Progenitor cell of endocrine pancreas (in vitro differentiated cells): ENCODE measurements at regions not wholly inside any gene's neighbourhood (a gene's known extent, or its start where the extent isn't known, plus 50 kb on each side); places are given as distances from the start of the nearest gene placed in this dataset.

Source experiments
- DNase-seq: peaks from one replicate; pipeline ENCODE4 v3.0.0; 2021; ENCODE audit warnings: low spot score; ENCODE audit not compliant: unreplicated experiment
- H3K27ac Mint-ChIP-seq: 2 replicates; pipeline ENCODE4 v1.8.0; 2021; ENCODE audit warnings: mild to moderate bottlenecking, moderate library complexity, mixed read lengths
- H3K27me3 Mint-ChIP-seq: 2 replicates; pipeline ENCODE4 v1.8.0; 2021; ENCODE audit warnings: mixed read lengths
- H3K36me3 Mint-ChIP-seq: 2 replicates; pipeline ENCODE4 v1.8.0; 2022; ENCODE audit warnings: mixed read lengths; ENCODE audit not compliant: insufficient read depth
- H3K4me1 Mint-ChIP-seq: 2 replicates; pipeline ENCODE4 v1.8.0; 2021; ENCODE audit warnings: low read depth, mixed read lengths
- H3K4me3 Mint-ChIP-seq: 2 replicates; pipeline ENCODE4 v1.8.0; 2021; ENCODE audit warnings: low read depth, mild to moderate bottlenecking, moderate library complexity, mixed read lengths
- H3K9me3 Mint-ChIP-seq: 2 replicates; pipeline ENCODE4 v1.8.0; 2021; ENCODE audit warnings: low read depth, mixed read lengths
- CTCF ChIP-seq: fragments of 200-600 bp; sonication (generic); IDR thresholded peaks from one replicate; pipeline ENCODE4 v1.5.0; 2021; ENCODE audit warnings: antibody characterized with exemption, mild to moderate bottlenecking; ENCODE audit not compliant: unreplicated experiment

GRCh38 chr9:135343136-135343535 is 136.4 kb upstream of the PPP1R26 start:
- Mint-ChIP-seq H3K36me3 (no peaks in the 10 kb centered on the region), H3K4me3 (no peak overlapping the region), H3K9me3 (no peaks in the 10 kb centered on the region), H3K4me1 (no peaks in the 10 kb centered on the region), H3K27ac (no peak overlapping the region), H3K27me3 (peaks cover 60% of the 10 kb centered on the region)
- no peak for DNase-seq
- no peak for TF ChIP-seq CTCF

- Mint-ChIP-seq H3K27ac (no peak overlapping the region), H3K4me3 (no peak overlapping the region), H3K36me3 (no peaks in the 10 kb centered on the region), H3K4me1 (no peaks in the 10 kb centered on the region), H3K9me3 (no peaks in the 10 kb centered on the region), H3K27me3 (peaks cover 57% of the 10 kb centered on the region)
- peak; percentile 76 for DNase-seq
- TF ChIP-seq CTCF = peak; percentile 99
Measured at GRCh38 chr9:135343837-135344522, 135.6 kb upstream of the PPP1R26 start.

- Mint-ChIP-seq H3K4me1 (no peaks in the 10 kb centered on the region), H3K4me3 (no peak overlapping the region), H3K9me3 (no peaks in the 10 kb centered on the region), H3K27ac (no peak overlapping the region), H3K36me3 (no peaks in the 10 kb centered on the region), H3K27me3 (peaks cover 56% of the 10 kb centered on the region)
- no peak for TF ChIP-seq CTCF
- no peak for DNase-seq
Measured at GRCh38 chr9:135344523-135344901, 135.1 kb upstream of the PPP1R26 start.

GRCh38 chr9:135344915-135345500 is 134.6 kb upstream of the PPP1R26 start:
- H3K4me3 Mint-ChIP-seq = no peak overlapping the region
- H3K36me3 Mint-ChIP-seq = no peaks in the 10 kb centered on the region
- no peak for TF ChIP-seq CTCF
- no peak for DNase-seq
- no peaks in the 10 kb centered on the region for H3K9me3 Mint-ChIP-seq
- no peak overlapping the region for H3K27ac Mint-ChIP-seq
- peaks cover 58% of the 10 kb centered on the region for H3K27me3 Mint-ChIP-seq
- H3K4me1 Mint-ChIP-seq = no peaks in the 10 kb centered on the region

GRCh38 chr9:135345775-135346433 is 133.7 kb upstream of the PPP1R26 start:
- no peak for DNase-seq
- no peak for TF ChIP-seq CTCF
- Mint-ChIP-seq H3K4me1 (no peaks in the 10 kb centered on the region), H3K36me3 (no peaks in the 10 kb centered on the region), H3K27me3 (peaks cover 55% of the 10 kb centered on the region), H3K9me3 (no peaks in the 10 kb centered on the region), H3K27ac (no peak overlapping the region), H3K4me3 (no peak overlapping the region)
